ENCODE measurements at regions not wholly inside any gene's neighbourhood (a gene's known extent, or its start where the extent isn't known, plus 50 kb on each side); places are given as distances from the start of the nearest gene placed in this dataset.

- dilution Hi-C loops (cut with HindIII; ENCODE audit: low sequenced_read_pairs, unreplicated experiment) = no loop called here
- in situ Hi-C loops (cut with MboI; ENCODE audit: low sequenced_read_pairs) = no loop called here
- CTCF ChIA-PET = no interaction called here
- TF ChIP-seq CTCF (conservative IDR thresholded peaks at IDR 0.05; ENCODE audit: low read depth, low read length) (no peak), CHD1 (IDR thresholded peaks at IDR 0.05; ENCODE audit: low read depth, low read length) (no peak), MAZ (IDR thresholded peaks at IDR 0.05; ENCODE audit: borderline replicate concordance, low read depth, low read length) (no peak), RCOR1 (IDR thresholded peaks at IDR 0.05; ENCODE audit: insufficient replicate concordance, low read length) (no peak), SMC3 (IDR thresholded peaks at IDR 0.05; ENCODE audit: low read depth, low read length) (no peak), ELK1 (IDR thresholded peaks at IDR 0.05; ENCODE audit: borderline replicate concordance, low read depth, low read length) (no peak), MAFK (IDR thresholded peaks at IDR 0.05; ENCODE audit: low read depth, low read length) (no peak), MXI1 (IDR thresholded peaks at IDR 0.05; ENCODE audit: borderline replicate concordance, low read depth, low read length) (no peak), BHLHE40 (IDR thresholded peaks at IDR 0.05; ENCODE audit: low read depth, low read length) (no peak), RFX5 (IDR thresholded peaks at IDR 0.05; ENCODE audit: low read depth, low read length) (no peak), USF2 (IDR thresholded peaks at IDR 0.05; ENCODE audit: low read depth, low read length) (no peak), CEBPB (IDR thresholded peaks at IDR 0.05; ENCODE audit: low read depth, low read length) (no peak), POLR2A (IDR thresholded peaks at IDR 0.05; ENCODE audit: low read depth, low read length) (no peak), NFE2L2 (IDR thresholded peaks at IDR 0.05; ENCODE audit: low read depth, low read length) (no peak), FOS (IDR thresholded peaks at IDR 0.05; ENCODE audit: low read depth, low read length) (no peak)
Measured at GRCh38 chr5:173775261-173776197, 112.6 kb upstream of the CPEB4 start.

More at GRCh38 chr5:173775261-173776197, 112.6 kb upstream of the CPEB4 start:
- H3K4me3 ChIP-seq (ENCODE audit: insufficient read depth, low read depth, low read length) = no peak overlapping the region
- H3K18ac ChIP-seq (ENCODE audit: low read depth, low read length) = no peak overlapping the region
- H3K9ac ChIP-seq (ENCODE audit: low read depth, low read length) = no peak overlapping the region
- H3K9me1 ChIP-seq (ENCODE audit: insufficient read depth, low read length) = peaks cover 7% of the 10 kb centered on the region
- no peak overlapping the region for H3K4me2 ChIP-seq (ENCODE audit: low read depth, low read length)
- H2AK5ac ChIP-seq (ENCODE audit: low read depth, low read length) = no peak overlapping the region
- H4K91ac ChIP-seq (ENCODE audit: insufficient read depth, low read depth, low read length) = no peak overlapping the region
- no peak overlapping the region for H2BK120ac ChIP-seq (ENCODE audit: low read depth, low read length)
- no peaks in the 10 kb centered on the region for H3K79me1 ChIP-seq (ENCODE audit: low read depth in 1 of 2, low read length in 2 of 2)
- no peak for DNase-seq
- ATAC-seq (ENCODE audit: low read depth) = no peak
- POLR2A ChIA-PET (ENCODE audit: unreplicated experiment) = no interaction called here
- no peak overlapping the region for H3K14ac ChIP-seq (replicated peaks; ENCODE audit: low read depth, low read length)
- no peak overlapping the region for H2BK20ac ChIP-seq (ENCODE audit: low read depth, low read length)
- H3K23ac ChIP-seq (ENCODE audit: low read depth, low read length) = no peak overlapping the region
- intact Hi-C loops (cut with micrococcal nuclease) = loop anchor here (10.0 kb wide), 1 partner anchor 199 kb away; no protein-coding TSS in a partner anchor
- no peaks in the 10 kb centered on the region for H3K27me3 ChIP-seq (ENCODE audit: control insufficient read depth, insufficient read depth, low read length)
- 20% methylated on average over 1 of the region's 12 CpGs; no CpG with 5 or more reads in 1 of the 2 experiments for WGBS, 2 experiments (ENCODE audit: extremely low coverage in 2 of 2, insufficient read length in 1 of 2)
- H2BK5ac ChIP-seq (ENCODE audit: low read depth, low read length, poor library complexity, severe bottlenecking) = no peak overlapping the region
- H4K5ac ChIP-seq (ENCODE audit: low read depth, low read length) = no peak overlapping the region
- peaks cover 7% of the 10 kb centered on the region for H3K4me1 ChIP-seq (ENCODE audit: control insufficient read depth, insufficient read depth, low read length)
- no peak overlapping the region for H3K56ac ChIP-seq (ENCODE audit: extremely low read depth, insufficient read depth, low read length)
- no peaks in the 10 kb centered on the region for H3K9me3 ChIP-seq (ENCODE audit: control insufficient read depth, insufficient read depth, low read length)
- no peak overlapping the region for H2AK9ac ChIP-seq (replicated peaks; ENCODE audit: low read depth, low read length, poor library complexity)
- no peak overlapping the region; the same call in 1 of the 2 replicates for H3K4ac ChIP-seq (ENCODE audit: low read depth, low read length)
- no peaks in the 10 kb centered on the region for H4K20me1 ChIP-seq (ENCODE audit: insufficient read depth, low read length)
- H2BK15ac ChIP-seq (ENCODE audit: low read depth, low read length) = no peak overlapping the region
- no peak overlapping the region for H2AFZ ChIP-seq (replicated peaks; ENCODE audit: low read length, poor library complexity)
- H4K8ac ChIP-seq (ENCODE audit: low read depth in 2 of 2, low read length in 2 of 2) = no peak overlapping the region
- BruUV-seq (replicated peaks) = no TSS peak
- no peaks in the 10 kb centered on the region for H3K36me3 ChIP-seq (ENCODE audit: control insufficient read depth, insufficient read depth, low read length)
- no peak overlapping the region for H3K27ac ChIP-seq (ENCODE audit: insufficient read depth, low read length)
